ENCODE measurements at regions not wholly inside any gene's neighbourhood (a gene's known extent, or its start where the extent isn't known, plus 50 kb on each side); places are given as distances from the start of the nearest gene placed in this dataset.
A peak's percentile ranks its signal among the peaks of the same experiment; 100 is the strongest.
"Not testable (repeated sequence)": the region's sequence is repeated elsewhere in the genome, so short reads cannot be mapped to it uniquely, and the experiment has no call there.

GRCh38 chr13:59305896-59306295, 857.8 kb downstream of the DIAPH3 start:
- Mint-ChIP-seq H3K4me3 (no peak overlapping the region), H3K9me3 (peaks cover 11% of the 10 kb centered on the region), H3K27ac (ENCODE audit: unreplicated experiment) (no peak overlapping the region), H3K4me1 (no peaks in the 10 kb centered on the region), H3K27me3 (ENCODE audit: low read depth) (no peaks in the 10 kb centered on the region), H3K36me3 (ENCODE audit: low read depth) (no peaks in the 10 kb centered on the region)
- DNase-seq (ENCODE audit: low read depth, low spot score): no peak
- no peak for TF ChIP-seq CTCF (conservative IDR thresholded peaks at IDR 0.05)

- H3K36me3 Mint-ChIP-seq (ENCODE audit: low read depth): no peaks in the 10 kb centered on the region
- H3K4me3 Mint-ChIP-seq: no peak overlapping the region
- no peak for TF ChIP-seq CTCF (conservative IDR thresholded peaks at IDR 0.05)
- DNase-seq (ENCODE audit: low read depth, low spot score): no peak
- peaks cover 12% of the 10 kb centered on the region for H3K9me3 Mint-ChIP-seq
- H3K27ac Mint-ChIP-seq (ENCODE audit: unreplicated experiment): no peak overlapping the region
- H3K27me3 Mint-ChIP-seq (ENCODE audit: low read depth): no peaks in the 10 kb centered on the region
- H3K4me1 Mint-ChIP-seq: no peaks in the 10 kb centered on the region
These were observed 851.0 kb downstream of the DIAPH3 start for GRCh38 chr13:59312776-59313175.

- Mint-ChIP-seq H3K27me3 (ENCODE audit: low read depth) (no peaks in the 10 kb centered on the region), H3K4me3 (no peak overlapping the region), H3K27ac (ENCODE audit: unreplicated experiment) (no peak overlapping the region), H3K36me3 (ENCODE audit: low read depth) (no peaks in the 10 kb centered on the region), H3K4me1 (peaks cover 11% of the 10 kb centered on the region), H3K9me3 (peaks cover 9% of the 10 kb centered on the region)
- TF ChIP-seq CTCF (conservative IDR thresholded peaks at IDR 0.05): peak; percentile 89
- DNase-seq (ENCODE audit: low read depth, low spot score): peak; percentile 88
These were observed 845.3 kb downstream of the DIAPH3 start for GRCh38 chr13:59318320-59318930.

GRCh38 chr13:59319276-59319675, 844.5 kb downstream of the DIAPH3 start:
- TF ChIP-seq CTCF (conservative IDR thresholded peaks at IDR 0.05): no peak
- H3K4me3 Mint-ChIP-seq: no peak overlapping the region
- H3K9me3 Mint-ChIP-seq: peaks cover 9% of the 10 kb centered on the region

GRCh38 chr13:59320021-59320420, 843.7 kb downstream of the DIAPH3 start:
- DNase-seq (ENCODE audit: low read depth, low spot score): no peak
- no peaks in the 10 kb centered on the region for H3K36me3 Mint-ChIP-seq (ENCODE audit: low read depth)
- H3K9me3 Mint-ChIP-seq: peaks cover 4% of the 10 kb centered on the region
- H3K27me3 Mint-ChIP-seq (ENCODE audit: low read depth): no peaks in the 10 kb centered on the region
- H3K4me1 Mint-ChIP-seq: peaks cover 11% of the 10 kb centered on the region
- no peak overlapping the region for H3K4me3 Mint-ChIP-seq
- no peak for TF ChIP-seq CTCF (conservative IDR thresholded peaks at IDR 0.05)
- H3K27ac Mint-ChIP-seq (ENCODE audit: unreplicated experiment): no peak overlapping the region

More at GRCh38 chr13:59319276-59319675, 844.5 kb downstream of the DIAPH3 start:
- no peak for DNase-seq (ENCODE audit: low read depth, low spot score)
- Mint-ChIP-seq H3K27ac (ENCODE audit: unreplicated experiment) (no peak overlapping the region), H3K36me3 (ENCODE audit: low read depth) (no peaks in the 10 kb centered on the region), H3K4me1 (peaks cover 11% of the 10 kb centered on the region), H3K27me3 (ENCODE audit: low read depth) (no peaks in the 10 kb centered on the region)

- not testable (repeated sequence) for H3K4me1 Mint-ChIP-seq; H3K9me3 Mint-ChIP-seq; H3K27me3 Mint-ChIP-seq (ENCODE audit: low read depth); DNase-seq (ENCODE audit: low read depth, low spot score); H3K27ac Mint-ChIP-seq (ENCODE audit: unreplicated experiment); H3K4me3 Mint-ChIP-seq; H3K36me3 Mint-ChIP-seq (ENCODE audit: low read depth)
These were observed 839.3 kb downstream of the DIAPH3 start for GRCh38 chr13:59324401-59324800.
